SK-N-SH (cell line): ENCODE measurements at regions not wholly inside any gene's neighbourhood (a gene's known extent, or its start where the extent isn't known, plus 50 kb on each side); places are given as distances from the start of the nearest gene placed in this dataset.

Experiments
- CTCF ChIA-PET: fragments of 300-600, 350-600 bp; formaldehyde crosslinking; extraction: SDS; loops from one replicate; lab custom pipeline; 2021; lab: Yijun Ruan, JAX
- POLR2A ChIA-PET: fragments of 350-600 bp; sonication (Branson Sonifier 250); formaldehyde crosslinking; extraction: SDS; loops from one replicate; lab custom pipeline; 2020; ENCODE audit warnings: antibody characterized with exemption, inconsistent platforms; lab: Yijun Ruan, JAX
- DNase-seq: peaks from one replicate; pipeline ENCODE4 v3.0.0; 2012
- H2AFZ ChIP-seq: fragments of 200-600 bp; sonication (generic); 2 replicates; pipeline ENCODE4 v1.8.1; 2016; ENCODE audit warnings: antibody characterized with exemption, mild to moderate bottlenecking, low read depth
- H3F3A ChIP-seq: fragments of 200-600 bp; sonication (generic); replicated peaks from 2 replicates; pipeline ENCODE3; 2016; ENCODE audit warnings: antibody characterized with exemption, mild to moderate bottlenecking; ENCODE audit not compliant: insufficient read depth
- H3K27ac ChIP-seq, 2 experiments: fragments of 200-500 bp in 1 of 2; fragments of 200-600 bp in 1 of 2; sonication (Bioruptor generic) in 1 of 2; sonication (generic), shearing (Covaris generic) in 1 of 2; 2 replicates each; pipeline versions ENCODE4 v1.5.1 to v1.6.1; 2014 to 2016; ENCODE audit warnings: low read depth in 2 of 2, inconsistent platforms in 1 of 2, low read length in 1 of 2, mild to moderate bottlenecking in 1 of 2, mixed read lengths in 1 of 2
- H3K27me3 ChIP-seq: fragments of 200-600 bp; sonication (generic), shearing (Covaris generic); 2 replicates; pipeline ENCODE4 v1.6.1; 2016; ENCODE audit warnings: mixed run types; ENCODE audit not compliant: insufficient read depth
- H3K36me3 ChIP-seq, 2 experiments: fragments of 200-500 bp in 1 of 2; fragments of 200-600 bp in 1 of 2; sonication (Bioruptor generic) in 1 of 2; sonication (generic) in 1 of 2; replicated peaks in 1 of 2; 2 replicates each; pipeline versions ENCODE3 to v1.5.1; 2014 to 2016; ENCODE audit warnings: low read length in 1 of 2, mild to moderate bottlenecking in 1 of 2; ENCODE audit not compliant: insufficient read depth in 2 of 2, control insufficient read depth in 1 of 2
- H3K4me1 ChIP-seq, 2 experiments: fragments of 200-500 bp in 1 of 2; fragments of 200-600 bp in 1 of 2; sonication (Bioruptor generic) in 1 of 2; sonication (generic), shearing (Covaris generic) in 1 of 2; 2 replicates each; pipeline versions ENCODE4 v1.5.1 to v1.6.1; 2014 to 2016; ENCODE audit warnings: low read depth in 1 of 2, low read length in 1 of 2, mixed run types in 1 of 2; ENCODE audit not compliant: insufficient read depth in 2 of 2, control insufficient read depth in 1 of 2
- H3K4me2 ChIP-seq: fragments of 200-600 bp; sonication (generic), shearing (Covaris generic); 2 replicates; pipeline ENCODE4 v1.6.1; 2017; ENCODE audit warnings: mixed run types
- H3K4me3 ChIP-seq, 2 experiments: fragments of 200-500 bp in 1 of 2; fragments of 200-600 bp in 1 of 2; sonication (Bioruptor generic) in 1 of 2; sonication (generic), shearing (Covaris generic) in 1 of 2; 2 replicates each; pipeline versions ENCODE4 v1.5.1 to v1.8.1; 2014 to 2016; ENCODE audit warnings: low read depth in 2 of 2, inconsistent platforms in 1 of 2, low read length in 1 of 2, mild to moderate bottlenecking in 1 of 2, mixed read lengths in 1 of 2, moderate library complexity in 1 of 2
- H3K79me2 ChIP-seq: fragments of 200-600 bp; sonication (generic); 2 replicates; pipeline ENCODE4 v1.8.1; 2017; ENCODE audit warnings: mild to moderate bottlenecking; ENCODE audit not compliant: insufficient read depth
- H3K9ac ChIP-seq: fragments of 200-600 bp; sonication (generic); 2 replicates; pipeline ENCODE4 v1.6.1; 2017; ENCODE audit warnings: mixed run types
- H3K9me2 ChIP-seq: fragments of 200-600 bp; sonication (generic); 2 replicates; pipeline ENCODE4 v1.6.1; 2017; ENCODE audit warnings: mixed run types
- H3K9me3 ChIP-seq: fragments of 200-600 bp; sonication (generic); 2 replicates; pipeline ENCODE4 v1.6.1; 2017; ENCODE audit warnings: mixed run types, mild to moderate bottlenecking, moderate library complexity
- H4K20me1 ChIP-seq: fragments of 200-600 bp; sonication (generic); 2 replicates; pipeline ENCODE4 v1.6.1; 2017; ENCODE audit warnings: mild to moderate bottlenecking, mixed run types; ENCODE audit not compliant: insufficient read depth
- EP300 ChIP-seq, 2 experiments: IDR thresholded peaks; 2 replicates each; pipeline versions ENCODE4 v1.4.0 to v1.6.1; 2012; ENCODE audit warnings: borderline replicate concordance in 1 of 2, low read depth in 1 of 2, low read length in 1 of 2
- EZH2phosphoT487 ChIP-seq: fragments of 200-600 bp; sonication (generic); IDR thresholded peaks from 2 replicates; pipeline ENCODE4 v1.6.1; 2017; ENCODE audit warnings: low read depth, mixed run types, mild to moderate bottlenecking, antibody characterized with exemption, moderate library complexity, borderline replicate concordance
- FOSL2 ChIP-seq: IDR thresholded peaks from 2 replicates; pipeline ENCODE4 v1.4.0; 2012; ENCODE audit warnings: low read depth, mild to moderate bottlenecking, moderate library complexity, borderline replicate concordance
- FOXM1 ChIP-seq: IDR thresholded peaks from 2 replicates; pipeline ENCODE4 v1.4.0; 2012; ENCODE audit warnings: low read depth, mild to moderate bottlenecking
- GATA2 ChIP-seq: sonication (generic); formaldehyde crosslinking; IDR thresholded peaks from 2 replicates; pipeline ENCODE4 v1.5.0; 2020; ENCODE audit warnings: mild to moderate bottlenecking, missing genetic modification reagents
- JUND ChIP-seq: IDR thresholded peaks from 2 replicates; pipeline ENCODE4 v1.4.0; 2012
- MEF2A ChIP-seq: IDR thresholded peaks from 2 replicates; pipeline ENCODE4 v1.4.0; 2012; ENCODE audit warnings: low read depth, borderline replicate concordance
- RCOR1 ChIP-seq: fragments of 150-350 bp; IDR thresholded peaks from 2 replicates; pipeline ENCODE4 v1.6.1; 2017; ENCODE audit warnings: antibody characterized with exemption, low read length
- RFX5 ChIP-seq: IDR thresholded peaks from 2 replicates; pipeline ENCODE4 v1.6.1; 2012; ENCODE audit warnings: mild to moderate bottlenecking, improper control_type of control experiment, low read length
- SMC3 ChIP-seq: IDR thresholded peaks from 2 replicates; pipeline ENCODE4 v1.6.1; 2012; ENCODE audit warnings: low read depth, low read length, improper control_type of control experiment
- TAF1 ChIP-seq: IDR thresholded peaks from 2 replicates; pipeline ENCODE4 v1.6.1; 2012; ENCODE audit warnings: low read depth, mild to moderate bottlenecking, low read length, moderate library complexity, borderline replicate concordance
- TCF12 ChIP-seq: IDR thresholded peaks from 2 replicates; pipeline ENCODE4 v1.4.0; 2012
- WGBS: methylation state at CpG from one replicate; pipeline ENCODE4 v1.1.6; 2017; ENCODE audit warnings: low lambda C conversion rate; 5-methylcytosine and 5-hydroxymethylcytosine counted together
- TF ChIP-seq, protein P1 (sequence below): fragments of 200-600 bp; sonication (generic); IDR thresholded peaks from 2 replicates; pipeline ENCODE4 v1.6.1; 2017; ENCODE audit warnings: antibody characterized with exemption, mild to moderate bottlenecking, moderate library complexity
- TF ChIP-seq, protein P2 (sequence below): fragments of 150-350 bp; IDR thresholded peaks from 2 replicates; pipeline ENCODE4 v1.6.1; 2016; ENCODE audit warnings: mild to moderate bottlenecking, low read depth, low read length
- TF ChIP-seq, protein P3 (sequence below): IDR thresholded peaks from 2 replicates; pipeline ENCODE4; 2012

DNA sequence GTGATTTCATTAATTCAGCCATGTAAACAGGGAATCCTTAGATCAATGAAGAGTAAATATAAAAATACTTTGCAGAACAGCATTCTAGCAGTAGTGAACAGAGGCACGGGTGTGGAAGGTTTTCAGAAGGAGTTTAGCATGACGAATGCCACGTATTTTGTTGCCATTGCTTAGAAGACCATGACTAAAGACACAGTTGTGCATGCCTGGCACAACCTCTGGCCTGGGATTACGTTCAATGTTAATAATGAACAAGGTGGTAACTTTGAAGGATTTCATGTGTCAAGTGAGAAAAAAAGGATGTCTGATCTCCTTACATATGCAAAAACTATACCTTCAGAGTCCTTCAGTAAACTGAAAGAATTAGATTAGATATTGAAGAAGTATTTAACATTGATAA lies 171.9 kb downstream of the MAGEB5 start:
- Histone ChIP-seq H3K4me2 (no peak overlapping the region), H3K9me3 (no peaks in the 10 kb centered on the region), H3K27ac (no peak overlapping the region), H3K9ac (no peak overlapping the region), H3K36me3 (no peaks in the 10 kb centered on the region), H3K9me2 (no peaks in the 10 kb centered on the region), H3K79me2 (no peaks in the 10 kb centered on the region), H3K4me1 (no peaks in the 10 kb centered on the region), H3K4me3 (no peak overlapping the region), H4K20me1 (no peaks in the 10 kb centered on the region), H3K27me3 (no peaks in the 10 kb centered on the region), H3F3A (no peaks in the 10 kb centered on the region), H2AFZ (no peak overlapping the region)
- 0% methylated on average over 4 of the region's 4 CpGs for WGBS
- no peak for TF ChIP-seq EZH2phosphoT487
- no peak for TF ChIP-seq RCOR1
- TF ChIP-seq EP300 (IDR thresholded peaks at IDR 0.05; ENCODE audit: borderline replicate concordance in 1 of 2, low read depth in 1 of 2, low read length in 1 of 2), result no peak
- TF ChIP-seq FOSL2, result no peak
- TF ChIP-seq, protein P1, sequence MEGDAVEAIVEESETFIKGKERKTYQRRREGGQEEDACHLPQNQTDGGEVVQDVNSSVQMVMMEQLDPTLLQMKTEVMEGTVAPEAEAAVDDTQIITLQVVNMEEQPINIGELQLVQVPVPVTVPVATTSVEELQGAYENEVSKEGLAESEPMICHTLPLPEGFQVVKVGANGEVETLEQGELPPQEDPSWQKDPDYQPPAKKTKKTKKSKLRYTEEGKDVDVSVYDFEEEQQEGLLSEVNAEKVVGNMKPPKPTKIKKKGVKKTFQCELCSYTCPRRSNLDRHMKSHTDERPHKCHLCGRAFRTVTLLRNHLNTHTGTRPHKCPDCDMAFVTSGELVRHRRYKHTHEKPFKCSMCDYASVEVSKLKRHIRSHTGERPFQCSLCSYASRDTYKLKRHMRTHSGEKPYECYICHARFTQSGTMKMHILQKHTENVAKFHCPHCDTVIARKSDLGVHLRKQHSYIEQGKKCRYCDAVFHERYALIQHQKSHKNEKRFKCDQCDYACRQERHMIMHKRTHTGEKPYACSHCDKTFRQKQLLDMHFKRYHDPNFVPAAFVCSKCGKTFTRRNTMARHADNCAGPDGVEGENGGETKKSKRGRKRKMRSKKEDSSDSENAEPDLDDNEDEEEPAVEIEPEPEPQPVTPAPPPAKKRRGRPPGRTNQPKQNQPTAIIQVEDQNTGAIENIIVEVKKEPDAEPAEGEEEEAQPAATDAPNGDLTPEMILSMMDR, result no peak
- no peak for TF ChIP-seq SMC3
- TF ChIP-seq GATA2 (CRISPR knock-in tag), result no peak
- TF ChIP-seq, protein P2, sequence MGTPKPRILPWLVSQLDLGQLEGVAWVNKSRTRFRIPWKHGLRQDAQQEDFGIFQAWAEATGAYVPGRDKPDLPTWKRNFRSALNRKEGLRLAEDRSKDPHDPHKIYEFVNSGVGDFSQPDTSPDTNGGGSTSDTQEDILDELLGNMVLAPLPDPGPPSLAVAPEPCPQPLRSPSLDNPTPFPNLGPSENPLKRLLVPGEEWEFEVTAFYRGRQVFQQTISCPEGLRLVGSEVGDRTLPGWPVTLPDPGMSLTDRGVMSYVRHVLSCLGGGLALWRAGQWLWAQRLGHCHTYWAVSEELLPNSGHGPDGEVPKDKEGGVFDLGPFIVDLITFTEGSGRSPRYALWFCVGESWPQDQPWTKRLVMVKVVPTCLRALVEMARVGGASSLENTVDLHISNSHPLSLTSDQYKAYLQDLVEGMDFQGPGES, result no peak
- no peak for TF ChIP-seq MEF2A
- no peak for TF ChIP-seq TCF12
- no peak for TF ChIP-seq TAF1
- no peak for TF ChIP-seq FOXM1
- no peak for TF ChIP-seq RFX5
- TF ChIP-seq JUND, result no peak
- TF ChIP-seq, protein P3, sequence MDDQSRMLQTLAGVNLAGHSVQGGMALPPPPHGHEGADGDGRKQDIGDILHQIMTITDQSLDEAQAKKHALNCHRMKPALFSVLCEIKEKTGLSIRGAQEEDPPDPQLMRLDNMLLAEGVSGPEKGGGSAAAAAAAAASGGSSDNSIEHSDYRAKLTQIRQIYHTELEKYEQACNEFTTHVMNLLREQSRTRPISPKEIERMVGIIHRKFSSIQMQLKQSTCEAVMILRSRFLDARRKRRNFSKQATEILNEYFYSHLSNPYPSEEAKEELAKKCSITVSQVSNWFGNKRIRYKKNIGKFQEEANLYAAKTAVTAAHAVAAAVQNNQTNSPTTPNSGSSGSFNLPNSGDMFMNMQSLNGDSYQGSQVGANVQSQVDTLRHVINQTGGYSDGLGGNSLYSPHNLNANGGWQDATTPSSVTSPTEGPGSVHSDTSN, result no peak
- no peak for DNase-seq
- ChIA-PET CTCF (no interaction called here), POLR2A (no interaction called here)
